Stimulated activated memory B cell treated with anti-CD40 and anti-IgM and Interleukin-4, amounts not matched to agents 10 μg/mL and 1 μg/mL and 100 μg/mL, for 72 hours (primary cell): ENCODE measurements at regions not wholly inside any gene's neighbourhood (a gene's known extent, or its start where the extent isn't known, plus 50 kb on each side); places are given as distances from the start of the nearest gene placed in this dataset.
A peak's percentile ranks its signal among the peaks of the same experiment; 100 is the strongest.

Experiments
- ATAC-seq: fragments of 150-1000 bp; cut with Tn5 transposase; 2 replicates; pipeline ENCODE4 v1.10.0; 2021
- H3K27ac Mint-ChIP-seq: one replicate; pipeline ENCODE4 v1.8.0; 2022; ENCODE audit warnings: mild to moderate bottlenecking, mixed read lengths
- H3K27me3 Mint-ChIP-seq: one replicate; pipeline ENCODE4 v1.8.0; 2022; ENCODE audit warnings: mixed read lengths
- H3K36me3 Mint-ChIP-seq: one replicate; pipeline ENCODE4 v1.8.0; 2022; ENCODE audit warnings: mixed read lengths
- H3K4me1 Mint-ChIP-seq: one replicate; pipeline ENCODE4 v1.8.0; 2022; ENCODE audit warnings: mixed read lengths
- H3K4me3 Mint-ChIP-seq: one replicate; pipeline ENCODE4 v1.8.0; 2022; ENCODE audit warnings: mild to moderate bottlenecking, moderate library complexity, mixed read lengths
- H3K9me3 Mint-ChIP-seq: one replicate; pipeline ENCODE4 v1.8.0; 2022; ENCODE audit warnings: mixed read lengths

GRCh38 chr4:140243278-140243753 lies 89.3 kb upstream of the MAML3 start:
- Mint-ChIP-seq H3K36me3 (no peaks in the 10 kb centered on the region), H3K9me3 (no peaks in the 10 kb centered on the region), H3K4me1 (peaks cover 23% of the 10 kb centered on the region), H3K27ac (peak overlapping the region; percentile 15), H3K4me3 (peak overlapping the region; percentile 13), H3K27me3 (peaks cover 23% of the 10 kb centered on the region)
- ATAC-seq: peak; percentile 77

- peak; percentile 68 for ATAC-seq
- peaks cover 30% of the 10 kb centered on the region for H3K4me1 Mint-ChIP-seq
These were observed 88.6 kb upstream of the MAML3 start for GRCh38 chr4:140242357-140243277.

GRCh38 chr4:140240237-140240636 lies 86.3 kb upstream of the MAML3 start:
- Mint-ChIP-seq H3K36me3 (no peaks in the 10 kb centered on the region), H3K4me3 (no peak overlapping the region), H3K4me1 (peaks cover 30% of the 10 kb centered on the region), H3K27ac (no peak overlapping the region), H3K27me3 (peaks cover 47% of the 10 kb centered on the region), H3K9me3 (no peaks in the 10 kb centered on the region)
- no peak for ATAC-seq

More at GRCh38 chr4:140242357-140243277, 88.6 kb upstream of the MAML3 start:
- no peaks in the 10 kb centered on the region for H3K36me3 Mint-ChIP-seq
- H3K4me3 Mint-ChIP-seq: peak overlapping the region; percentile 30
- H3K27ac Mint-ChIP-seq: no peak overlapping the region
- H3K27me3 Mint-ChIP-seq: peaks cover 30% of the 10 kb centered on the region
- H3K9me3 Mint-ChIP-seq: no peaks in the 10 kb centered on the region

GRCh38 chr4:140239311-140239710 lies 85.3 kb upstream of the MAML3 start:
- no peaks in the 10 kb centered on the region for H3K36me3 Mint-ChIP-seq
- H3K4me1 Mint-ChIP-seq: peaks cover 35% of the 10 kb centered on the region
- ATAC-seq: no peak
- H3K27ac Mint-ChIP-seq: no peak overlapping the region
- no peaks in the 10 kb centered on the region for H3K9me3 Mint-ChIP-seq
- H3K27me3 Mint-ChIP-seq: peaks cover 53% of the 10 kb centered on the region
- H3K4me3 Mint-ChIP-seq: no peak overlapping the region

GRCh38 chr4:140238351-140239056 lies 84.5 kb upstream of the MAML3 start:
- Mint-ChIP-seq H3K27me3 (peaks cover 53% of the 10 kb centered on the region), H3K9me3 (no peaks in the 10 kb centered on the region), H3K4me3 (no peak overlapping the region), H3K36me3 (no peaks in the 10 kb centered on the region), H3K27ac (no peak overlapping the region), H3K4me1 (peaks cover 34% of the 10 kb centered on the region)
- no peak for ATAC-seq

GRCh38 chr4:140237616-140238350 lies 83.8 kb upstream of the MAML3 start:
- ATAC-seq: no peak
- no peak overlapping the region for H3K4me3 Mint-ChIP-seq

GRCh38 chr4:140236654-140237169 lies 82.7 kb upstream of the MAML3 start:
- Mint-ChIP-seq H3K4me3 (no peak overlapping the region), H3K9me3 (no peaks in the 10 kb centered on the region), H3K36me3 (no peaks in the 10 kb centered on the region), H3K27me3 (peaks cover 53% of the 10 kb centered on the region), H3K27ac (no peak overlapping the region), H3K4me1 (peaks cover 18% of the 10 kb centered on the region)
- ATAC-seq: no peak

More at GRCh38 chr4:140237616-140238350, 83.8 kb upstream of the MAML3 start:
- no peaks in the 10 kb centered on the region for H3K36me3 Mint-ChIP-seq
- peaks cover 27% of the 10 kb centered on the region for H3K4me1 Mint-ChIP-seq
- no peak overlapping the region for H3K27ac Mint-ChIP-seq
- H3K9me3 Mint-ChIP-seq: no peaks in the 10 kb centered on the region
- H3K27me3 Mint-ChIP-seq: peaks cover 53% of the 10 kb centered on the region

- Mint-ChIP-seq H3K27ac (peak overlapping the region; percentile 50), H3K4me3 (no peak overlapping the region), H3K36me3 (no peaks in the 10 kb centered on the region), H3K27me3 (peaks cover 44% of the 10 kb centered on the region), H3K9me3 (peaks cover 2% of the 10 kb centered on the region), H3K4me1 (peaks cover 18% of the 10 kb centered on the region)
- ATAC-seq: peak; percentile 49
These were observed 80.7 kb upstream of the MAML3 start for GRCh38 chr4:140234697-140235060.

GRCh38 chr4:140233791-140234696 lies 80.1 kb upstream of the MAML3 start:
- H3K4me3 Mint-ChIP-seq: no peak overlapping the region
- H3K4me1 Mint-ChIP-seq: peaks cover 18% of the 10 kb centered on the region
- no peaks in the 10 kb centered on the region for H3K36me3 Mint-ChIP-seq
- no peak for ATAC-seq
- peak overlapping the region; percentile 50 for H3K27ac Mint-ChIP-seq
- peaks cover 3% of the 10 kb centered on the region for H3K9me3 Mint-ChIP-seq
- H3K27me3 Mint-ChIP-seq: peaks cover 38% of the 10 kb centered on the region

GRCh38 chr4:140229881-140230280 lies 75.9 kb upstream of the MAML3 start:
- no peak overlapping the region for H3K27ac Mint-ChIP-seq
- peaks cover 10% of the 10 kb centered on the region for H3K4me1 Mint-ChIP-seq
- ATAC-seq: no peak
- peaks cover 6% of the 10 kb centered on the region for H3K27me3 Mint-ChIP-seq
- no peak overlapping the region for H3K4me3 Mint-ChIP-seq
- H3K9me3 Mint-ChIP-seq: peaks cover 3% of the 10 kb centered on the region
- H3K36me3 Mint-ChIP-seq: no peaks in the 10 kb centered on the region

- H3K4me3 Mint-ChIP-seq: no peak overlapping the region
- H3K9me3 Mint-ChIP-seq: peaks cover 3% of the 10 kb centered on the region
- no peaks in the 10 kb centered on the region for H3K36me3 Mint-ChIP-seq
- no peak for ATAC-seq
- no peaks in the 10 kb centered on the region for H3K4me1 Mint-ChIP-seq
- H3K27me3 Mint-ChIP-seq: no peaks in the 10 kb centered on the region
- no peak overlapping the region for H3K27ac Mint-ChIP-seq
These were observed 73.3 kb upstream of the MAML3 start for GRCh38 chr4:140227286-140227685.

- no peaks in the 10 kb centered on the region for H3K36me3 Mint-ChIP-seq
- no peaks in the 10 kb centered on the region for H3K27me3 Mint-ChIP-seq
- no peak overlapping the region for H3K27ac Mint-ChIP-seq
- H3K4me3 Mint-ChIP-seq: no peak overlapping the region
- ATAC-seq: no peak
- H3K4me1 Mint-ChIP-seq: no peaks in the 10 kb centered on the region
- no peaks in the 10 kb centered on the region for H3K9me3 Mint-ChIP-seq
These were observed 69.2 kb upstream of the MAML3 start for GRCh38 chr4:140223056-140223810.

- Mint-ChIP-seq H3K27ac (no peak overlapping the region), H3K36me3 (no peaks in the 10 kb centered on the region), H3K4me3 (no peak overlapping the region), H3K4me1 (no peaks in the 10 kb centered on the region), H3K9me3 (no peaks in the 10 kb centered on the region), H3K27me3 (no peaks in the 10 kb centered on the region)
- ATAC-seq: no peak
These were observed 68.2 kb upstream of the MAML3 start for GRCh38 chr4:140222171-140222570.
